CD8-positive, alpha-beta memory T cell (primary cell): ENCODE measurements at regions not wholly inside any gene's neighbourhood (a gene's known extent, or its start where the extent isn't known, plus 50 kb on each side); places are given as distances from the start of the nearest gene placed in this dataset.
"Not testable (repeated sequence)": the region's sequence is repeated elsewhere in the genome, so short reads cannot be mapped to it uniquely, and the experiment has no call there.

Experiments used
- CTCF ChIA-PET: fragments of 350-600 bp; sonication (Branson Sonifier 250); formaldehyde crosslinking; loops from one replicate; lab custom pipeline; 2021; ENCODE audit warnings: antibody characterized with exemption; lab: Charles Lee
- POLR2A ChIA-PET: fragments of 350-600 bp; sonication (Branson Sonifier 250); formaldehyde crosslinking; loops from one replicate; lab custom pipeline; 2021; ENCODE audit warnings: antibody characterized with exemption; lab: Charles Lee
- DNase-seq, 5 donors: peaks; one replicate each; pipeline versions ENCODE4 v3.0.0 to v3.0.0-alpha.2; 2020 to 2022; ENCODE audit warnings: mixed read lengths in 1 of 5
- H3K27ac ChIP-seq: one replicate; pipeline ENCODE4 v1.7.0; 2013; ENCODE audit warnings: low read depth, mild to moderate bottlenecking, low read length, moderate library complexity
- H3K27me3 ChIP-seq: 2 replicates; pipeline ENCODE4 v1.7.0; 2013; ENCODE audit warnings: low read length, mild to moderate bottlenecking; ENCODE audit not compliant: insufficient read depth, poor library complexity, severe bottlenecking
- H3K36me3 ChIP-seq: 2 replicates; pipeline ENCODE4 v1.7.0; 2013; ENCODE audit warnings: mild to moderate bottlenecking, low read length, moderate library complexity; ENCODE audit not compliant: insufficient read depth
- H3K4me1 ChIP-seq: 2 replicates; pipeline ENCODE4 v1.7.0; 2013; ENCODE audit warnings: mild to moderate bottlenecking, low read length, moderate library complexity; ENCODE audit not compliant: insufficient read depth
- H3K4me3 ChIP-seq: 2 replicates; pipeline ENCODE4 v1.7.0; 2013; ENCODE audit warnings: mild to moderate bottlenecking, low read length
- H3K9me3 ChIP-seq: 2 replicates; pipeline ENCODE4 v1.7.0; 2013; ENCODE audit warnings: mild to moderate bottlenecking, low read length
- H3K27ac Mint-ChIP-seq, 8 donors: one replicate each; pipeline ENCODE4 v1.8.0; 2020 to 2021; ENCODE audit warnings: mixed read lengths in 8 of 8, mild to moderate bottlenecking in 6 of 8, inconsistent platforms in 3 of 8, moderate library complexity in 3 of 8
- H3K27me3 Mint-ChIP-seq, 2 donors: one replicate each; pipeline ENCODE4 v1.8.0; 2020 to 2021; ENCODE audit warnings: mixed read lengths in 2 of 2, mild to moderate bottlenecking in 1 of 2, moderate library complexity in 1 of 2
- H3K36me3 Mint-ChIP-seq, 3 donors: one replicate each; pipeline ENCODE4 v1.8.0; 2020 to 2021; ENCODE audit warnings: mixed read lengths in 3 of 3, inconsistent platforms in 1 of 3, mild to moderate bottlenecking in 1 of 3
- H3K4me1 Mint-ChIP-seq, 3 donors: one replicate each; pipeline ENCODE4 v1.8.0; 2020 to 2021; ENCODE audit warnings: mixed read lengths in 3 of 3, inconsistent platforms in 1 of 3, mild to moderate bottlenecking in 1 of 3
- H3K4me3 Mint-ChIP-seq, 7 donors: one replicate each; pipeline ENCODE4 v1.8.0; 2020 to 2021; ENCODE audit warnings: mixed read lengths in 7 of 7, mild to moderate bottlenecking in 6 of 7, moderate library complexity in 4 of 7, inconsistent platforms in 2 of 7
- H3K9me3 Mint-ChIP-seq, 5 donors: one replicate each; pipeline ENCODE4 v1.8.0; 2020 to 2022; ENCODE audit warnings: mixed read lengths in 5 of 5, mild to moderate bottlenecking in 3 of 5, moderate library complexity in 2 of 5, inconsistent platforms in 1 of 5

GRCh38 chr10:109062371-109062770 is 860.9 kb downstream of the XPNPEP1 start:
- no peaks in the 10 kb centered on the region for H3K27me3 ChIP-seq
- no peak for DNase-seq
- Mint-ChIP-seq H3K4me3 (no peak overlapping the region), H3K27me3 (no peaks in the 10 kb centered on the region), H3K9me3 (peaks cover 5 to 15% (median 9%) of the 10 kb centered on the region in 5 donors), H3K27ac (no peak overlapping the region), H3K4me1 (no peaks in the 10 kb centered on the region), H3K36me3 (no peaks in the 10 kb centered on the region)
- no peak overlapping the region for H3K4me3 ChIP-seq
- POLR2A ChIA-PET: no interaction called here
- CTCF ChIA-PET: no interaction called here
- H3K36me3 ChIP-seq: no peaks in the 10 kb centered on the region
- H3K9me3 ChIP-seq: no peaks in the 10 kb centered on the region
- no peak overlapping the region for H3K27ac ChIP-seq
- no peaks in the 10 kb centered on the region for H3K4me1 ChIP-seq

- H3K4me1 ChIP-seq: no peaks in the 10 kb centered on the region
- Mint-ChIP-seq H3K27ac (no peak overlapping the region), H3K27me3 (no peaks in the 10 kb centered on the region), H3K4me1 (no peaks in the 10 kb centered on the region), H3K9me3 (peaks cover 0 to 11% (median 4%) of the 10 kb centered on the region in 5 donors), H3K4me3 (no peak overlapping the region), H3K36me3 (no peaks in the 10 kb centered on the region)
- no peaks in the 10 kb centered on the region for H3K27me3 ChIP-seq
- DNase-seq: no peak
- ChIA-PET CTCF (no interaction called here), POLR2A (no interaction called here)
- H3K4me3 ChIP-seq: no peak overlapping the region
- no peaks in the 10 kb centered on the region for H3K9me3 ChIP-seq
- no peak overlapping the region for H3K27ac ChIP-seq
- H3K36me3 ChIP-seq: no peaks in the 10 kb centered on the region
Observed at GRCh38 chr10:109055243-109055642, 868.1 kb downstream of the XPNPEP1 start.

GRCh38 chr10:109047856-109048255 is 875.5 kb downstream of the XPNPEP1 start:
- CTCF ChIA-PET: no interaction called here
- Mint-ChIP-seq H3K4me3 (no peak overlapping the region), H3K4me1 (no peaks in the 10 kb centered on the region), H3K27ac (no peak overlapping the region), H3K9me3 (peaks cover 2 to 14% (median 8%) of the 10 kb centered on the region in 5 donors), H3K36me3 (no peaks in the 10 kb centered on the region), H3K27me3 (peaks cover 0 to 1% of the 10 kb centered on the region in 2 donors)
- H3K36me3 ChIP-seq: no peaks in the 10 kb centered on the region
- no peaks in the 10 kb centered on the region for H3K4me1 ChIP-seq
- no peaks in the 10 kb centered on the region for H3K9me3 ChIP-seq
- POLR2A ChIA-PET: no interaction called here
- no peaks in the 10 kb centered on the region for H3K27me3 ChIP-seq
- H3K4me3 ChIP-seq: no peak overlapping the region
- H3K27ac ChIP-seq: no peak overlapping the region
- no peak for DNase-seq

- H3K4me3 ChIP-seq, CTCF ChIA-PET, H3K27me3 ChIP-seq, H3K36me3 ChIP-seq, H3K27ac Mint-ChIP-seq, POLR2A ChIA-PET, H3K36me3 Mint-ChIP-seq, H3K27me3 Mint-ChIP-seq, DNase-seq, H3K4me1 ChIP-seq, H3K4me1 Mint-ChIP-seq, H3K4me3 Mint-ChIP-seq, H3K27ac ChIP-seq, H3K9me3 ChIP-seq: not testable (repeated sequence)
- H3K9me3 Mint-ChIP-seq: peaks cover 1 to 21% (median 12%) of the 10 kb centered on the region in 5 donors
Observed at GRCh38 chr10:109046427-109046826, 876.9 kb downstream of the XPNPEP1 start.

- Mint-ChIP-seq H3K27ac (no peak overlapping the region), H3K36me3 (no peaks in the 10 kb centered on the region), H3K9me3 (peaks cover 4 to 26% (median 10%) of the 10 kb centered on the region in 5 donors), H3K4me3 (no peak overlapping the region), H3K4me1 (no peaks in the 10 kb centered on the region), H3K27me3 (peaks cover 0 to 1% of the 10 kb centered on the region in 2 donors)
- DNase-seq: no peak
- no peaks in the 10 kb centered on the region for H3K4me1 ChIP-seq
- H3K9me3 ChIP-seq: no peaks in the 10 kb centered on the region
- H3K27me3 ChIP-seq: no peaks in the 10 kb centered on the region
- H3K36me3 ChIP-seq: no peaks in the 10 kb centered on the region
- H3K27ac ChIP-seq: no peak overlapping the region
- H3K4me3 ChIP-seq: no peak overlapping the region
- CTCF ChIA-PET: no interaction called here
- POLR2A ChIA-PET: no interaction called here
Observed at GRCh38 chr10:109040622-109041021, 882.7 kb downstream of the XPNPEP1 start.

GRCh38 chr10:109037978-109038377 is 885.3 kb downstream of the XPNPEP1 start:
- Mint-ChIP-seq H3K27me3 (no peaks in the 10 kb centered on the region), H3K27ac (no peak overlapping the region), H3K36me3 (no peaks in the 10 kb centered on the region), H3K4me3 (no peak overlapping the region), H3K4me1 (no peaks in the 10 kb centered on the region), H3K9me3 (peaks cover 4 to 35% (median 7%) of the 10 kb centered on the region in 5 donors)
- DNase-seq: no peak
- POLR2A ChIA-PET: no interaction called here
- CTCF ChIA-PET: no interaction called here
- Histone ChIP-seq H3K4me3 (no peak overlapping the region), H3K27ac (no peak overlapping the region), H3K4me1 (no peaks in the 10 kb centered on the region), H3K27me3 (no peaks in the 10 kb centered on the region), H3K9me3 (no peaks in the 10 kb centered on the region), H3K36me3 (no peaks in the 10 kb centered on the region)

- ChIA-PET POLR2A (no interaction called here), CTCF (no interaction called here)
- no peak for DNase-seq
- H3K4me1 ChIP-seq: no peaks in the 10 kb centered on the region
- H3K9me3 Mint-ChIP-seq: peaks cover 0 to 34% (median 4%) of the 10 kb centered on the region in 5 donors
- H3K9me3 ChIP-seq: no peaks in the 10 kb centered on the region
- no peaks in the 10 kb centered on the region for H3K27me3 Mint-ChIP-seq
- H3K4me3 Mint-ChIP-seq: no peak overlapping the region
- no peak overlapping the region for H3K27ac ChIP-seq
- no peak overlapping the region for H3K27ac Mint-ChIP-seq
- H3K36me3 ChIP-seq: no peaks in the 10 kb centered on the region
- no peaks in the 10 kb centered on the region for H3K27me3 ChIP-seq
- H3K36me3 Mint-ChIP-seq: no peaks in the 10 kb centered on the region
- no peaks in the 10 kb centered on the region for H3K4me1 Mint-ChIP-seq
- no peak overlapping the region for H3K4me3 ChIP-seq
Observed at GRCh38 chr10:109030581-109031210, 892.6 kb downstream of the XPNPEP1 start.

- Histone ChIP-seq H3K4me1 (no peaks in the 10 kb centered on the region), H3K9me3 (no peaks in the 10 kb centered on the region), H3K27me3 (no peaks in the 10 kb centered on the region), H3K27ac (no peak overlapping the region), H3K4me3 (no peak overlapping the region), H3K36me3 (no peaks in the 10 kb centered on the region)
- Mint-ChIP-seq H3K36me3 (no peaks in the 10 kb centered on the region), H3K4me1 (no peaks in the 10 kb centered on the region), H3K9me3 (peaks cover 0 to 31% (median 4%) of the 10 kb centered on the region in 5 donors), H3K27ac (no peak overlapping the region), H3K4me3 (no peak overlapping the region), H3K27me3 (no peaks in the 10 kb centered on the region)
- CTCF ChIA-PET: no interaction called here
- DNase-seq: no peak
- POLR2A ChIA-PET: no interaction called here
Observed at GRCh38 chr10:109029870-109030269, 893.4 kb downstream of the XPNPEP1 start.
